ENCODE measurements at regions not wholly inside any gene's neighbourhood (a gene's known extent, or its start where the extent isn't known, plus 50 kb on each side); places are given as distances from the start of the nearest gene placed in this dataset.

- peaks cover 2% of the 10 kb centered on the region for H3K27me3 ChIP-seq (ENCODE audit: insufficient read depth, poor library complexity, severe bottlenecking)
- no peak overlapping the region for H3K27ac ChIP-seq (replicated peaks)
- DNase-seq (ENCODE audit: low read depth in 1 of 2, low spot score in 1 of 2): peak in 1 of 2 experiments; percentile 54
- H3K4me3 ChIP-seq (replicated peaks; ENCODE audit: insufficient read depth, low read length): no peak overlapping the region
- TF ChIP-seq CTCF (IDR thresholded peaks at IDR 0.05; ENCODE audit: insufficient read depth, low read length): no peak
- no peak for TF ChIP-seq POLR2AphosphoS5 (IDR thresholded peaks at IDR 0.05; ENCODE audit: low read depth)
- TF ChIP-seq REST (IDR thresholded peaks at IDR 0.05; ENCODE audit: insufficient replicate concordance, low read depth): no peak
- no peak for TF ChIP-seq GABPA (IDR thresholded peaks at IDR 0.05; ENCODE audit: low read depth)
- no peak for TF ChIP-seq SPI1 (IDR thresholded peaks at IDR 0.05; ENCODE audit: borderline replicate concordance, low read depth)
These were observed 200.7 kb upstream of the BMP2 start for GRCh38 chr20:6566821-6567220.

- Histone ChIP-seq H3K27ac (replicated peaks) (no peak overlapping the region), H3K4me3 (replicated peaks; ENCODE audit: insufficient read depth, low read length) (no peak overlapping the region), H3K27me3 (ENCODE audit: insufficient read depth, poor library complexity, severe bottlenecking) (peaks cover 2% of the 10 kb centered on the region)
- DNase-seq (ENCODE audit: low read depth in 1 of 2, low spot score in 1 of 2): no peak
- TF ChIP-seq REST (IDR thresholded peaks at IDR 0.05; ENCODE audit: insufficient replicate concordance, low read depth) (no peak), CTCF (IDR thresholded peaks at IDR 0.05; ENCODE audit: insufficient read depth, low read length) (no peak), POLR2AphosphoS5 (IDR thresholded peaks at IDR 0.05; ENCODE audit: low read depth) (no peak), GABPA (IDR thresholded peaks at IDR 0.05; ENCODE audit: low read depth) (no peak), SPI1 (IDR thresholded peaks at IDR 0.05; ENCODE audit: borderline replicate concordance, low read depth) (no peak)
These were observed 205.4 kb upstream of the BMP2 start for GRCh38 chr20:6562111-6562510.

- TF ChIP-seq SPI1 (IDR thresholded peaks at IDR 0.05; ENCODE audit: borderline replicate concordance, low read depth) (no peak), CTCF (IDR thresholded peaks at IDR 0.05; ENCODE audit: insufficient read depth, low read length) (no peak), GABPA (IDR thresholded peaks at IDR 0.05; ENCODE audit: low read depth) (no peak)
- Histone ChIP-seq H3K27me3 (ENCODE audit: insufficient read depth, poor library complexity, severe bottlenecking) (peaks cover 2% of the 10 kb centered on the region), H3K27ac (replicated peaks) (no peak overlapping the region), H3K4me3 (replicated peaks; ENCODE audit: insufficient read depth, low read length) (no peak overlapping the region)
- DNase-seq (ENCODE audit: low read depth in 1 of 2, low spot score in 1 of 2): no peak
These were observed 206.5 kb upstream of the BMP2 start for GRCh38 chr20:6560978-6561377.

GRCh38 chr20:6559791-6560190 lies 207.7 kb upstream of the BMP2 start:
- Histone ChIP-seq H3K27me3 (ENCODE audit: insufficient read depth, poor library complexity, severe bottlenecking) (peaks cover 2% of the 10 kb centered on the region), H3K27ac (replicated peaks) (no peak overlapping the region), H3K4me3 (replicated peaks; ENCODE audit: insufficient read depth, low read length) (no peak overlapping the region)
- TF ChIP-seq REST (IDR thresholded peaks at IDR 0.05; ENCODE audit: insufficient replicate concordance, low read depth) (no peak), SPI1 (IDR thresholded peaks at IDR 0.05; ENCODE audit: borderline replicate concordance, low read depth) (no peak), POLR2AphosphoS5 (IDR thresholded peaks at IDR 0.05; ENCODE audit: low read depth) (no peak), GABPA (IDR thresholded peaks at IDR 0.05; ENCODE audit: low read depth) (no peak), CTCF (IDR thresholded peaks at IDR 0.05; ENCODE audit: insufficient read depth, low read length) (no peak)
- DNase-seq (ENCODE audit: low read depth in 1 of 2, low spot score in 1 of 2): no peak

All from HL-60 (cell line).